ENCODE measurements at regions not wholly inside any gene's neighbourhood (a gene's known extent, or its start where the extent isn't known, plus 50 kb on each side); places are given as distances from the start of the nearest gene placed in this dataset.

GRCh38 chr4:19711871-19712270 lies 539.8 kb upstream of the SLIT2 start:
- TF ChIP-seq CTCF (IDR thresholded peaks at IDR 0.05; ENCODE audit: insufficient read depth, low read length, poor library complexity, severe bottlenecking) (no peak), EZH2phosphoT487 (conservative IDR thresholded peaks at IDR 0.05; ENCODE audit: low read length) (no peak)

Measured in SU-DHL-6 (cell line).